Hepatocyte (in vitro differentiated cells): ENCODE measurements at regions not wholly inside any gene's neighbourhood (a gene's known extent, or its start where the extent isn't known, plus 50 kb on each side); places are given as distances from the start of the nearest gene placed in this dataset.

Source experiments
- DNase-seq: peaks from one replicate; pipeline ENCODE4 v3.0.0-alpha.2; 2016; ENCODE audit warnings: low spot score
- H2AFZ ChIP-seq: fragments of 200-600 bp; sonication (generic); 2 replicates; pipeline ENCODE4 v1.6.0; 2016; ENCODE audit warnings: antibody characterized with exemption, mild to moderate bottlenecking
- H3K27ac ChIP-seq: fragments of 200-600 bp; sonication (generic); 2 replicates; pipeline ENCODE4 v1.5.1; 2016; ENCODE audit warnings: mild to moderate bottlenecking
- H3K27me3 ChIP-seq: fragments of 200-600 bp; sonication (generic); 2 replicates; pipeline ENCODE4 v1.6.1; 2016
- H3K36me3 ChIP-seq: fragments of 200-600 bp; sonication (generic); replicated peaks from 2 replicates; pipeline ENCODE4 v1.5.1; 2016; ENCODE audit warnings: low read depth; ENCODE audit not compliant: insufficient read depth
- H3K4me1 ChIP-seq: fragments of 200-600 bp; sonication (generic); 2 replicates; pipeline ENCODE4 v1.5.1; 2016; ENCODE audit warnings: mild to moderate bottlenecking, moderate library complexity; ENCODE audit not compliant: insufficient read depth
- H3K4me2 ChIP-seq: fragments of 200-600 bp; sonication (generic); 2 replicates; pipeline ENCODE4 v1.6.0; 2016
- H3K4me3 ChIP-seq: fragments of 200-600 bp; sonication (generic); 2 replicates; pipeline ENCODE4 v1.5.1; 2016; ENCODE audit warnings: mild to moderate bottlenecking
- H3K79me2 ChIP-seq: fragments of 200-600 bp; sonication (generic); 2 replicates; pipeline ENCODE4 v1.6.0; 2017; ENCODE audit warnings: mild to moderate bottlenecking
- H3K9me2 ChIP-seq: fragments of 200-600 bp; sonication (generic); replicated peaks from 2 replicates; pipeline ENCODE4 v1.6.0; 2017; ENCODE audit warnings: mild to moderate bottlenecking; ENCODE audit not compliant: insufficient read depth
- H3K9me3 ChIP-seq: fragments of 200-600 bp; sonication (generic); 2 replicates; pipeline ENCODE4 v1.5.1; 2016; ENCODE audit warnings: low read depth, mild to moderate bottlenecking
- H4K20me1 ChIP-seq: fragments of 200-600 bp; sonication (generic); 2 replicates; pipeline ENCODE4 v1.6.0; 2016; ENCODE audit warnings: mild to moderate bottlenecking; ENCODE audit not compliant: insufficient read depth, poor library complexity, severe bottlenecking
- CTCF ChIP-seq: fragments of 200-600 bp; sonication (generic); IDR thresholded peaks from 2 replicates; pipeline ENCODE4 v1.5.1; 2016; ENCODE audit warnings: antibody characterized with exemption, mild to moderate bottlenecking; ENCODE audit not compliant: poor library complexity
- EZH2 ChIP-seq: fragments of 200-600 bp; sonication (generic); IDR thresholded peaks from 2 replicates; pipeline ENCODE4 v1.6.1; 2016; ENCODE audit warnings: antibody characterized with exemption, mild to moderate bottlenecking, borderline replicate concordance
- EZH2phosphoT487 ChIP-seq: fragments of 200-600 bp; sonication (generic); IDR thresholded peaks from one replicate; pipeline ENCODE4 v1.6.1; 2018; ENCODE audit warnings: antibody characterized with exemption, mild to moderate bottlenecking, low read depth, moderate library complexity; ENCODE audit not compliant: unreplicated experiment, severe bottlenecking
- WGBS: methylation state at CpG from one replicate; pipeline ENCODE4 v1.1.6; 2016; ENCODE audit warnings: low lambda C conversion rate; ENCODE audit errors: missing lambda C conversion rate; 5-methylcytosine and 5-hydroxymethylcytosine counted together

DNA sequence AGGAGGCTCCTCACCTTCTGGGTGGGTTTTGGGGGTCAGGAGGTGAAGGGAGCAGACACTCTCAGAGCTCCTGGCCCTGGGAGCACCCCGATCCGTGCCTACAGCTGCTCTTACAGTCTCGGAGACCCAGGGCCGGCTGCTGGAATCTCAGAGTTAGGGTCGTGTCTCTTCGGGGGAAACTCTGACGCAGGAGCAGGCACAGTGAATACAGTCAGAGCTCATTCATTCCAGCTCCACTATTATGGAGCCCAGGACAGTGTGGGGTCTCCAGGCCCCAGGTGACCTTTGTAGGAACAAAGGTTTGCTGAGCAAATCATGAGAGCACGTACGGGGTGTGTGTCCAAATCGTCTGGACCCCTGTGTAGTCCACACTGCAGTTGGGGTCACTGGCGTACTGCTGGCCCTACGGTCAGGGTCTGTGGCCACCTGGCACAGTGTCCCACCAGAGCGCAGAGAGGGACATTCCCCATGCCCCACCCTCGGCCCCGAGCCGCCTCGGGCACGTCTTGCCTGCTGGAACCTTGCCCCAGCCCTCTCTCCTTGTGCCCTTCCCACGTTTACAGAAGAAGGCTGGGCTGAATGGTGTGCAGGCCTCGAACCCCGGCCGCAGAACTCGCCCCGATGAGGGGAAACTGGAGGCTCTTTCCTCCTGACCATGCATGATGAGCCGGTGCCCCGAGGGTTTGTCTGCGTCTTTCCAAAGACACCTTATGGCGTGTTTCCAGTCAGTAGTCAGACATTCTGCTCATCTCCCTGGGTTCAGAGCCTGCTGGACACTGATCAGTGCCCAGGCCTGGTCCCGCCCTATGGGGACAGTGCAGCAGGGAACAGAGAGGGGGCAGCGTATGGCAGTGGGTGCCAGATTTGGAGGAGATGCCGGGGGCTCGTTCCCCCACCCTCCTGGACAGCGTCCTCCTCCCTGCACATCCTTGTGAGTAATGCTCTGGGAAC lies 1166.6 kb downstream of the BRD1 start:
- Histone ChIP-seq H3K9me2 (no peaks in the 10 kb centered on the region), H3K27ac (no peak overlapping the region), H2AFZ (no peak overlapping the region), H3K27me3 (no peaks in the 10 kb centered on the region), H3K36me3 (no peaks in the 10 kb centered on the region), H3K79me2 (no peaks in the 10 kb centered on the region), H3K4me2 (no peak overlapping the region), H4K20me1 (no peaks in the 10 kb centered on the region), H3K4me1 (no peaks in the 10 kb centered on the region), H3K9me3 (no peaks in the 10 kb centered on the region), H3K4me3 (no peak overlapping the region)
- no peak for DNase-seq
- no peak for TF ChIP-seq EZH2
- TF ChIP-seq CTCF: no peak
- TF ChIP-seq EZH2phosphoT487: no peak
- 84% methylated on average over 33 of the region's 33 CpGs for WGBS

GRCh38 chr22:48660104-48660789 lies 1167.4 kb downstream of the BRD1 start:
- Histone ChIP-seq H3K27me3 (no peaks in the 10 kb centered on the region), H2AFZ (no peak overlapping the region), H3K9me3 (no peaks in the 10 kb centered on the region), H3K4me2 (no peak overlapping the region), H3K79me2 (no peaks in the 10 kb centered on the region), H3K4me1 (no peaks in the 10 kb centered on the region), H3K36me3 (no peaks in the 10 kb centered on the region), H4K20me1 (no peaks in the 10 kb centered on the region), H3K9me2 (no peaks in the 10 kb centered on the region), H3K4me3 (no peak overlapping the region), H3K27ac (no peak overlapping the region)
- TF ChIP-seq CTCF (no peak), EZH2phosphoT487 (no peak), EZH2 (no peak)
- DNase-seq: no peak
- WGBS: 70% methylated on average over 21 of the region's 22 CpGs

DNA sequence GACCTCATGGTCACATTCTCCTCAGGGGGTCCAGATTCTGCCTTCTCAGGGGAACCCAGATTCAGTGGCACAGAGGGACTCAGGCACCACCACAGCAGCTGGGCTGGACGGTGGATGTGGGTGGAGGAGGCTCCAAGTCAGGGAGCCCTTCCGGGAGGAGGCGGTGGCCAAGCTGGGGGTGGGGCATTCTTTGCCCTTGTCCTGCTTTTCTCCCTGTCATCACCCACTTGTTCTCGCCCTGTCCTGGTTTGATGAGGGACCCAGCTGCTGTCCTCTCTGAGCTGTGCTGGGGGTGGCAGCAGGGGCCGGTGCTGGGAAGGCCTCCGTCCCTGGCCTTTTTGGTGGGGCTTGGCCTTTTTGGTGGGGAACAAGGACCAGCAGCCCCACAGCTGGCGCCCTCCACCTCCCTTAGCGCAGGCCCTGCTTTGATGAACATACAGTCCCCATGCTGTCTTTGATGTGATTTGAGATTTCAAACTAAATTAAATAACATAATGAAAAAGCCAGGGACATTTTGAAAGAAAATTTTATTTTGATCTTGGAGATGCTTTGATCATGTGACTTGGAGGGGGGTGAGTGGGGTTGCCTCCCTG lies 1168.2 kb downstream of the BRD1 start:
- Histone ChIP-seq H3K79me2 (no peaks in the 10 kb centered on the region), H3K4me1 (no peaks in the 10 kb centered on the region), H3K9me3 (no peaks in the 10 kb centered on the region), H3K27me3 (no peaks in the 10 kb centered on the region), H3K36me3 (no peaks in the 10 kb centered on the region), H3K4me3 (no peak overlapping the region), H3K9me2 (no peaks in the 10 kb centered on the region), H3K4me2 (no peak overlapping the region), H3K27ac (no peak overlapping the region), H2AFZ (no peak overlapping the region), H4K20me1 (no peaks in the 10 kb centered on the region)
- WGBS: 83% methylated on average over 8 of the region's 8 CpGs
- no peak for TF ChIP-seq EZH2phosphoT487
- no peak for TF ChIP-seq EZH2
- TF ChIP-seq CTCF: no peak
- DNase-seq: no peak
